ENCODE measurements at regions not wholly inside any gene's neighbourhood (a gene's known extent, or its start where the extent isn't known, plus 50 kb on each side); places are given as distances from the start of the nearest gene placed in this dataset.

DNA sequence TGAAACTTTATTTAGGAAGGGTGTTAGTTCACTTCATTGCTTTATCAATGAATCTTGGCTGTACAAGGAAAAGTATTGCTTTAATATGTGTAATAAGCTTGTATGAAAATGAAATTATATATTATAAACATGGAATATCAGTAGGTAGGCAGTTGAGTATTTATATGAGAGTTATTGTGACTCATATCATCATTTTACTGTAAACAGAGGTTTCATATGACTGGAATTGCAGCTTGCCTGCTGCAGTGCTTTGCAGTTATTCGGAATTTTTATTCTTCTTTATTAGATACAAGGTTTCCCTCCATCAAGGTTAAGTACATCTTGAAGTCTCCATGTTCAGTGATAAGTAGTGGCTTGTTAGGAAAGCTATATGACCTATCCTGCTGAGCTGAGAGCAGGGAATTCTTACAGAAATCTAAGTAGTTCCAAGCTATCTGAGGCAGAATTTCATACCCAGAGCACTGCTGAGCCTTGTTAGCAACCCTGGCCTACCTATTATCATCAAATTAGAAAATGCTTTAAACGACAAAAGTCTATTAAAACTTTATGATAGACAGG, 111.2 kb downstream of the MGST1 start:
- TF ChIP-seq, protein P1, sequence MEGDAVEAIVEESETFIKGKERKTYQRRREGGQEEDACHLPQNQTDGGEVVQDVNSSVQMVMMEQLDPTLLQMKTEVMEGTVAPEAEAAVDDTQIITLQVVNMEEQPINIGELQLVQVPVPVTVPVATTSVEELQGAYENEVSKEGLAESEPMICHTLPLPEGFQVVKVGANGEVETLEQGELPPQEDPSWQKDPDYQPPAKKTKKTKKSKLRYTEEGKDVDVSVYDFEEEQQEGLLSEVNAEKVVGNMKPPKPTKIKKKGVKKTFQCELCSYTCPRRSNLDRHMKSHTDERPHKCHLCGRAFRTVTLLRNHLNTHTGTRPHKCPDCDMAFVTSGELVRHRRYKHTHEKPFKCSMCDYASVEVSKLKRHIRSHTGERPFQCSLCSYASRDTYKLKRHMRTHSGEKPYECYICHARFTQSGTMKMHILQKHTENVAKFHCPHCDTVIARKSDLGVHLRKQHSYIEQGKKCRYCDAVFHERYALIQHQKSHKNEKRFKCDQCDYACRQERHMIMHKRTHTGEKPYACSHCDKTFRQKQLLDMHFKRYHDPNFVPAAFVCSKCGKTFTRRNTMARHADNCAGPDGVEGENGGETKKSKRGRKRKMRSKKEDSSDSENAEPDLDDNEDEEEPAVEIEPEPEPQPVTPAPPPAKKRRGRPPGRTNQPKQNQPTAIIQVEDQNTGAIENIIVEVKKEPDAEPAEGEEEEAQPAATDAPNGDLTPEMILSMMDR (conservative IDR thresholded peaks at IDR 0.05 in 1 of 2, IDR thresholded peaks at IDR 0.05 in 1 of 2; ENCODE audit: extremely low read depth in 1 of 2, insufficient read depth in 1 of 2, low read depth in 1 of 2, low read length in 2 of 2): no peak
- TF ChIP-seq EZH2 (IDR thresholded peaks at IDR 0.05; ENCODE audit: borderline replicate concordance, low read length): no peak
